ENCODE measurements at regions not wholly inside any gene's neighbourhood (a gene's known extent, or its start where the extent isn't known, plus 50 kb on each side); places are given as distances from the start of the nearest gene placed in this dataset.

- no peaks in the 10 kb centered on the region for H3K79me2 ChIP-seq (ENCODE audit: control insufficient read depth, low read length)
- no peak overlapping the region for H3K27ac ChIP-seq (ENCODE audit: low read depth, low read length)
- H3K27me3 ChIP-seq (ENCODE audit: control insufficient read depth, low read length) = no peaks in the 10 kb centered on the region
- no peaks in the 10 kb centered on the region for H3K9me3 ChIP-seq (ENCODE audit: control insufficient read depth, insufficient read depth, low read length)
- no peaks in the 10 kb centered on the region for H3K36me3 ChIP-seq (ENCODE audit: control insufficient read depth, low read length)
- no peak overlapping the region for H3K4me2 ChIP-seq (ENCODE audit: low read length)
- no peaks in the 10 kb centered on the region for H4K20me1 ChIP-seq (ENCODE audit: control insufficient read depth, insufficient read depth, low read depth, low read length)
- no peaks in the 10 kb centered on the region for H3K4me1 ChIP-seq (ENCODE audit: control insufficient read depth, low read length)
- no peaks in the 10 kb centered on the region for H3F3A ChIP-seq (ENCODE audit: control insufficient read depth, insufficient read depth)
- no peak for TF ChIP-seq EZH2phosphoT487 (IDR thresholded peaks at IDR 0.05; ENCODE audit: borderline replicate concordance, low read length)
- TF ChIP-seq, protein P1, sequence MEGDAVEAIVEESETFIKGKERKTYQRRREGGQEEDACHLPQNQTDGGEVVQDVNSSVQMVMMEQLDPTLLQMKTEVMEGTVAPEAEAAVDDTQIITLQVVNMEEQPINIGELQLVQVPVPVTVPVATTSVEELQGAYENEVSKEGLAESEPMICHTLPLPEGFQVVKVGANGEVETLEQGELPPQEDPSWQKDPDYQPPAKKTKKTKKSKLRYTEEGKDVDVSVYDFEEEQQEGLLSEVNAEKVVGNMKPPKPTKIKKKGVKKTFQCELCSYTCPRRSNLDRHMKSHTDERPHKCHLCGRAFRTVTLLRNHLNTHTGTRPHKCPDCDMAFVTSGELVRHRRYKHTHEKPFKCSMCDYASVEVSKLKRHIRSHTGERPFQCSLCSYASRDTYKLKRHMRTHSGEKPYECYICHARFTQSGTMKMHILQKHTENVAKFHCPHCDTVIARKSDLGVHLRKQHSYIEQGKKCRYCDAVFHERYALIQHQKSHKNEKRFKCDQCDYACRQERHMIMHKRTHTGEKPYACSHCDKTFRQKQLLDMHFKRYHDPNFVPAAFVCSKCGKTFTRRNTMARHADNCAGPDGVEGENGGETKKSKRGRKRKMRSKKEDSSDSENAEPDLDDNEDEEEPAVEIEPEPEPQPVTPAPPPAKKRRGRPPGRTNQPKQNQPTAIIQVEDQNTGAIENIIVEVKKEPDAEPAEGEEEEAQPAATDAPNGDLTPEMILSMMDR (IDR thresholded peaks at IDR 0.05; ENCODE audit: low read depth, low read length, poor library complexity, severe bottlenecking) = no peak
- no peak overlapping the region for H3K4me3 ChIP-seq (ENCODE audit: low read length)
- no peaks in the 10 kb centered on the region for H3K9me2 ChIP-seq (replicated peaks; ENCODE audit: control insufficient read depth, low read length)
Observed at GRCh38 chr2:122663620-122664019, 908.2 kb downstream of the TSN start.

GRCh38 chr2:122669627-122670026, 914.2 kb downstream of the TSN start:
- H3K27ac ChIP-seq (ENCODE audit: low read depth, low read length) = no peak overlapping the region
- H4K20me1 ChIP-seq (ENCODE audit: control insufficient read depth, insufficient read depth, low read depth, low read length) = no peaks in the 10 kb centered on the region
- no peak overlapping the region for H3K4me3 ChIP-seq (ENCODE audit: low read length)
- H3K4me1 ChIP-seq (ENCODE audit: control insufficient read depth, low read length) = no peaks in the 10 kb centered on the region
- H3F3A ChIP-seq (ENCODE audit: control insufficient read depth, insufficient read depth) = no peaks in the 10 kb centered on the region
- H3K9me3 ChIP-seq (ENCODE audit: control insufficient read depth, insufficient read depth, low read length) = no peaks in the 10 kb centered on the region
- TF ChIP-seq, protein P1 (IDR thresholded peaks at IDR 0.05; ENCODE audit: low read depth, low read length, poor library complexity, severe bottlenecking) = no peak
- no peak for TF ChIP-seq EZH2phosphoT487 (IDR thresholded peaks at IDR 0.05; ENCODE audit: borderline replicate concordance, low read length)
- H3K79me2 ChIP-seq (ENCODE audit: control insufficient read depth, low read length) = no peaks in the 10 kb centered on the region
- H3K4me2 ChIP-seq (ENCODE audit: low read length) = no peak overlapping the region
- no peaks in the 10 kb centered on the region for H3K9me2 ChIP-seq (replicated peaks; ENCODE audit: control insufficient read depth, low read length)
- no peaks in the 10 kb centered on the region for H3K27me3 ChIP-seq (ENCODE audit: control insufficient read depth, low read length)
- H3K36me3 ChIP-seq (ENCODE audit: control insufficient read depth, low read length) = no peaks in the 10 kb centered on the region

DNA sequence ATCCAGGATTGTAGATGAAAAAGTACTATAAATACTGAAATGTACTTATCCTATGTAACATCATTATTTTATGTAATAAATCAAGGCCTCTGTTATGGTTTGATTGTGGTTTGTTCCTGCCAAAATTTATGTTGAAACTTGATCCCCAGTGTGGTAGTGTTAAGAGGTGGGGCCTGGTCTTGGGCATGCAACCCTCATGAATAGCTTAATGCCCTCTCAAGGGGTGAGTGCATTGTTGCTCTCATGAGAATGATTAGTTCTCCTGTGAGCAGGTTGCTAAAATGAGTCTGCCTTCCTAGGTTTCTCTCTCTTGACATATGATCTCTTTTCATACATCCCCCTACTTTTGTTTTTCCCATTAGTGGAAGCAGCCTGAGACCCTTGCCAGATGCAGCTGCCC, 915.4 kb downstream of the TSN start:
- H3K4me2 ChIP-seq (ENCODE audit: low read length) = no peak overlapping the region
- H3K36me3 ChIP-seq (ENCODE audit: control insufficient read depth, low read length) = no peaks in the 10 kb centered on the region
- TF ChIP-seq, protein P1 (IDR thresholded peaks at IDR 0.05; ENCODE audit: low read depth, low read length, poor library complexity, severe bottlenecking) = no peak
- TF ChIP-seq EZH2phosphoT487 (IDR thresholded peaks at IDR 0.05; ENCODE audit: borderline replicate concordance, low read length) = no peak
- no peaks in the 10 kb centered on the region for H3K9me3 ChIP-seq (ENCODE audit: control insufficient read depth, insufficient read depth, low read length)
- no peaks in the 10 kb centered on the region for H4K20me1 ChIP-seq (ENCODE audit: control insufficient read depth, insufficient read depth, low read depth, low read length)
- H3F3A ChIP-seq (ENCODE audit: control insufficient read depth, insufficient read depth) = no peaks in the 10 kb centered on the region
- no peaks in the 10 kb centered on the region for H3K9me2 ChIP-seq (replicated peaks; ENCODE audit: control insufficient read depth, low read length)
- no peak overlapping the region for H3K27ac ChIP-seq (ENCODE audit: low read depth, low read length)
- no peaks in the 10 kb centered on the region for H3K27me3 ChIP-seq (ENCODE audit: control insufficient read depth, low read length)
- H3K4me3 ChIP-seq (ENCODE audit: low read length) = no peak overlapping the region
- H3K79me2 ChIP-seq (ENCODE audit: control insufficient read depth, low read length) = no peaks in the 10 kb centered on the region
- no peaks in the 10 kb centered on the region for H3K4me1 ChIP-seq (ENCODE audit: control insufficient read depth, low read length)

GRCh38 chr2:122680662-122681061, 925.2 kb downstream of the TSN start:
- no peaks in the 10 kb centered on the region for H3K9me3 ChIP-seq (ENCODE audit: control insufficient read depth, insufficient read depth, low read length)
- TF ChIP-seq EZH2phosphoT487 (IDR thresholded peaks at IDR 0.05; ENCODE audit: borderline replicate concordance, low read length) = no peak
- TF ChIP-seq, protein P1 (IDR thresholded peaks at IDR 0.05; ENCODE audit: low read depth, low read length, poor library complexity, severe bottlenecking) = no peak
- H4K20me1 ChIP-seq (ENCODE audit: control insufficient read depth, insufficient read depth, low read depth, low read length) = no peaks in the 10 kb centered on the region
- no peaks in the 10 kb centered on the region for H3K9me2 ChIP-seq (replicated peaks; ENCODE audit: control insufficient read depth, low read length)
- no peaks in the 10 kb centered on the region for H3F3A ChIP-seq (ENCODE audit: control insufficient read depth, insufficient read depth)
- H3K36me3 ChIP-seq (ENCODE audit: control insufficient read depth, low read length) = no peaks in the 10 kb centered on the region
- no peak overlapping the region for H3K27ac ChIP-seq (ENCODE audit: low read depth, low read length)
- no peaks in the 10 kb centered on the region for H3K4me1 ChIP-seq (ENCODE audit: control insufficient read depth, low read length)
- H3K27me3 ChIP-seq (ENCODE audit: control insufficient read depth, low read length) = no peaks in the 10 kb centered on the region
- no peak overlapping the region for H3K4me2 ChIP-seq (ENCODE audit: low read length)
- H3K4me3 ChIP-seq (ENCODE audit: low read length) = no peak overlapping the region
- H3K79me2 ChIP-seq (ENCODE audit: control insufficient read depth, low read length) = no peaks in the 10 kb centered on the region
